ENCODE measurements at regions not wholly inside any gene's neighbourhood (a gene's known extent, or its start where the extent isn't known, plus 50 kb on each side); places are given as distances from the start of the nearest gene placed in this dataset.

- WGBS, 10 experiments, result 0 to 100% (median 10%) methylated on average over 1 to 2 of the region's 2 CpGs; no CpG with 5 or more reads in 2 of the 10 experiments
- Histone ChIP-seq H3K4me3 (no peak overlapping the region), H3K4me1 (replicated peaks in 1 of 2) (peaks cover 7 to 9% of the 10 kb centered on the region in 2 donors), H3K27ac (no peak overlapping the region)
- no peak for ATAC-seq (replicated peaks in 6 of 8)
- in situ Hi-C loops (cut with MboI; ENCODE audit: low pct_unique_long_range_greater_than_20kb in 2 of 9, low sequenced_read_pairs in 9 of 9, unreplicated experiment in 9 of 9), result no loop called here
Observed at GRCh38 chr2:123906361-123906760, 118.7 kb upstream of the CNTNAP5 start.

GRCh38 chr2:123908522-123908921 lies 116.6 kb upstream of the CNTNAP5 start:
- in situ Hi-C loops (cut with MboI; ENCODE audit: low pct_unique_long_range_greater_than_20kb in 2 of 9, low sequenced_read_pairs in 9 of 9, unreplicated experiment in 9 of 9), result no loop called here
- Histone ChIP-seq H3K4me1 (replicated peaks in 1 of 2) (peaks cover 7 to 12% of the 10 kb centered on the region in 2 donors), H3K4me3 (no peak overlapping the region), H3K27ac (no peak overlapping the region)
- 0 to 100% (median 85%) methylated on average over 1 to 2 of the region's 2 CpGs for WGBS, 10 experiments
- ATAC-seq (replicated peaks in 6 of 8), result no peak

GRCh38 chr2:123912171-123912570 lies 112.9 kb upstream of the CNTNAP5 start:
- Histone ChIP-seq H3K27ac (no peak overlapping the region), H3K4me3 (no peak overlapping the region), H3K4me1 (replicated peaks in 1 of 2) (peaks cover 0 to 18% of the 10 kb centered on the region in 2 donors)
- WGBS, 10 experiments, result 0 to 100% (median 60%) methylated on average over 1 to 4 of the region's 4 CpGs; no CpG with 5 or more reads in 1 of the 10 experiments
- ATAC-seq (replicated peaks in 6 of 8), result no peak
- in situ Hi-C loops (cut with MboI; ENCODE audit: low pct_unique_long_range_greater_than_20kb in 2 of 9, low sequenced_read_pairs in 9 of 9, unreplicated experiment in 9 of 9), result no loop called here

- in situ Hi-C loops (cut with MboI; ENCODE audit: low pct_unique_long_range_greater_than_20kb in 2 of 9, low sequenced_read_pairs in 9 of 9, unreplicated experiment in 9 of 9), result no loop called here
- ATAC-seq (replicated peaks in 6 of 8), result no peak
- H3K4me1 ChIP-seq (replicated peaks in 1 of 2), result peaks cover 0 to 15% of the 10 kb centered on the region in 2 donors
- no peak overlapping the region for H3K4me3 ChIP-seq
- WGBS, 10 experiments, result 15 to 100% (median 88%) methylated on average over 1 to 7 of the region's 8 CpGs; no CpG with 5 or more reads in 4 of the 10 experiments
- H3K27ac ChIP-seq, result no peak overlapping the region
Observed at GRCh38 chr2:123913143-123913735, 111.8 kb upstream of the CNTNAP5 start.

GRCh38 chr2:123915380-123915779 lies 109.7 kb upstream of the CNTNAP5 start:
- WGBS, 10 experiments, result 0 to 100% (median 46%) methylated on average over 1 to 2 of the region's 2 CpGs; no CpG with 5 or more reads in 2 of the 10 experiments
- in situ Hi-C loops (cut with MboI; ENCODE audit: low pct_unique_long_range_greater_than_20kb in 2 of 9, low sequenced_read_pairs in 9 of 9, unreplicated experiment in 9 of 9), result no loop called here
- no peak overlapping the region for H3K4me3 ChIP-seq
- no peak for ATAC-seq (replicated peaks in 6 of 8)
- peaks cover 0 to 9% of the 10 kb centered on the region in 2 donors for H3K4me1 ChIP-seq (replicated peaks in 1 of 2)
- H3K27ac ChIP-seq, result no peak overlapping the region

- no peak for ATAC-seq (replicated peaks in 6 of 8)
- Histone ChIP-seq H3K4me3 (no peak overlapping the region), H3K27ac (no peak overlapping the region), H3K4me1 (replicated peaks in 1 of 2) (peaks cover 0 to 9% of the 10 kb centered on the region in 2 donors)
- in situ Hi-C loops (cut with MboI; ENCODE audit: low pct_unique_long_range_greater_than_20kb in 2 of 9, low sequenced_read_pairs in 9 of 9, unreplicated experiment in 9 of 9), result no loop called here
- WGBS, 10 experiments, result 37 to 100% (median 89%) methylated on average over 2 to 5 of the region's 5 CpGs
Observed at GRCh38 chr2:123916051-123916450, 109.0 kb upstream of the CNTNAP5 start.

- no peak overlapping the region for H3K4me3 ChIP-seq
- in situ Hi-C loops (cut with MboI; ENCODE audit: low pct_unique_long_range_greater_than_20kb in 2 of 9, low sequenced_read_pairs in 9 of 9, unreplicated experiment in 9 of 9), result no loop called here
- 0 to 100% (median 50%) methylated on average over 1 of the region's 1 CpG; no CpG with 5 or more reads in 1 of the 10 experiments for WGBS, 10 experiments
- peaks cover 0 to 9% of the 10 kb centered on the region in 2 donors for H3K4me1 ChIP-seq (replicated peaks in 1 of 2)
- peak in 2 of 8 experiments; percentile 44 to 51 for ATAC-seq (replicated peaks in 6 of 8)
- no peak overlapping the region for H3K27ac ChIP-seq
Observed at GRCh38 chr2:123916531-123916930, 108.6 kb upstream of the CNTNAP5 start.

GRCh38 chr2:123917241-123917640 lies 107.8 kb upstream of the CNTNAP5 start:
- in situ Hi-C loops (cut with MboI; ENCODE audit: low pct_unique_long_range_greater_than_20kb in 2 of 9, low sequenced_read_pairs in 9 of 9, unreplicated experiment in 9 of 9), result no loop called here
- no peak overlapping the region for H3K4me3 ChIP-seq
- H3K27ac ChIP-seq, result no peak overlapping the region
- ATAC-seq (replicated peaks in 6 of 8), result no peak
- peaks cover 0 to 6% of the 10 kb centered on the region in 2 donors for H3K4me1 ChIP-seq (replicated peaks in 1 of 2)
- 0 to 86% (median 68%) methylated on average over 1 to 2 of the region's 2 CpGs for WGBS, 10 experiments

- in situ Hi-C loops (cut with MboI; ENCODE audit: low pct_unique_long_range_greater_than_20kb in 2 of 9, low sequenced_read_pairs in 9 of 9, unreplicated experiment in 9 of 9), result no loop called here
- no peak for ATAC-seq (replicated peaks in 6 of 8)
- WGBS, 10 experiments, result 0 to 90% (median 59%) methylated on average over 1 to 2 of the region's 2 CpGs
- H3K4me3 ChIP-seq, result no peak overlapping the region
- no peak overlapping the region for H3K27ac ChIP-seq
- no peaks in the 10 kb centered on the region for H3K4me1 ChIP-seq (replicated peaks in 1 of 2)
Observed at GRCh38 chr2:123928358-123928757, 96.7 kb upstream of the CNTNAP5 start.

- Histone ChIP-seq H3K4me1 (replicated peaks in 1 of 2) (no peaks in the 10 kb centered on the region), H3K27ac (no peak overlapping the region), H3K4me3 (no peak overlapping the region)
- in situ Hi-C loops (cut with MboI; ENCODE audit: low pct_unique_long_range_greater_than_20kb in 2 of 9, low sequenced_read_pairs in 9 of 9, unreplicated experiment in 9 of 9), result no loop called here
- WGBS, 10 experiments, result 0 to 100% (median 100%) methylated on average over 1 to 2 of the region's 4 CpGs; no CpG with 5 or more reads in 4 of the 10 experiments
- ATAC-seq (replicated peaks in 6 of 8), result no peak
Observed at GRCh38 chr2:123935405-123935804, 89.7 kb upstream of the CNTNAP5 start.

GRCh38 chr2:123953846-123954245 lies 71.2 kb upstream of the CNTNAP5 start:
- ATAC-seq (replicated peaks in 6 of 8), result peak in 4 of 8 experiments; percentile 27 to 58 (median 40)
- Histone ChIP-seq H3K4me3 (no peak overlapping the region), H3K27ac (no peak overlapping the region), H3K4me1 (replicated peaks in 1 of 2) (no peaks in the 10 kb centered on the region)
- in situ Hi-C loops (cut with MboI; ENCODE audit: low pct_unique_long_range_greater_than_20kb in 2 of 9, low sequenced_read_pairs in 9 of 9, unreplicated experiment in 9 of 9), result no loop called here
- WGBS, 10 experiments, result 25 to 100% (median 70%) methylated on average over 1 to 2 of the region's 2 CpGs; no CpG with 5 or more reads in 1 of the 10 experiments

- 0 to 94% (median 36%) methylated on average over 2 to 4 of the region's 4 CpGs for WGBS, 10 experiments
- in situ Hi-C loops (cut with MboI; ENCODE audit: low pct_unique_long_range_greater_than_20kb in 2 of 9, low sequenced_read_pairs in 9 of 9, unreplicated experiment in 9 of 9), result no loop called here
- Histone ChIP-seq H3K27ac (no peak overlapping the region), H3K4me3 (no peak overlapping the region), H3K4me1 (replicated peaks in 1 of 2) (no peaks in the 10 kb centered on the region)
- peak in 1 of 8 experiments; percentile 59 for ATAC-seq (replicated peaks in 6 of 8)
Observed at GRCh38 chr2:123958011-123958410, 67.1 kb upstream of the CNTNAP5 start.

- Histone ChIP-seq H3K27ac (no peak overlapping the region), H3K4me3 (no peak overlapping the region), H3K4me1 (replicated peaks in 1 of 2) (no peaks in the 10 kb centered on the region)
- ATAC-seq (replicated peaks in 6 of 8), result no peak
- in situ Hi-C loops (cut with MboI; ENCODE audit: low pct_unique_long_range_greater_than_20kb in 2 of 9, low sequenced_read_pairs in 9 of 9, unreplicated experiment in 9 of 9), result no loop called here
Observed at GRCh38 chr2:123961576-123961975, 63.5 kb upstream of the CNTNAP5 start.

All from motor neuron (in vitro differentiated cells).